ENCODE measurements at regions not wholly inside any gene's neighbourhood (a gene's known extent, or its start where the extent isn't known, plus 50 kb on each side); places are given as distances from the start of the nearest gene placed in this dataset.

GRCh38 chr12:124465473-124465872 lies 101.9 kb downstream of the NCOR2 start:
- TF ChIP-seq CTCF (conservative IDR thresholded peaks at IDR 0.05; ENCODE audit: low read length): no peak
- no peak for TF ChIP-seq EZH2phosphoT487 (IDR thresholded peaks at IDR 0.05; ENCODE audit: borderline replicate concordance, low read depth, low read length)

Data from OCI-LY7 (cell line).